Uterus (tissue), 2 donors: ENCODE measurements at regions not wholly inside any gene's neighbourhood (a gene's known extent, or its start where the extent isn't known, plus 50 kb on each side); places are given as distances from the start of the nearest gene placed in this dataset.

ENCODE experiments used
- CTCF ChIP-seq, 4 experiments: fragments of 200-600 bp in 2 of 4; fragments of 450-650 bp in 2 of 4; sonication (generic) in 2 of 4; IDR thresholded peaks; one replicate each; pipeline ENCODE4 v1.5.1; 2016 to 2019; ENCODE audit warnings: antibody characterized with exemption in 4 of 4, mild to moderate bottlenecking in 2 of 4, moderate library complexity in 1 of 4
- POLR2A ChIP-seq, 2 donors: fragments of 450-650 bp; IDR thresholded peaks; one replicate each; pipeline ENCODE4 v1.6.1; 2016; ENCODE audit warnings: antibody characterized with exemption in 2 of 2, mild to moderate bottlenecking in 1 of 2, moderate library complexity in 1 of 2

GRCh38 chr2:105653302-105653701 lies 91.4 kb upstream of the NCK2 start:
- TF ChIP-seq CTCF (IDR thresholded peaks at IDR 0.05) (no peak), POLR2A (IDR thresholded peaks at IDR 0.05) (no peak)
